Endothelial cell (in vitro differentiated cells): ENCODE measurements at regions not wholly inside any gene's neighbourhood (a gene's known extent, or its start where the extent isn't known, plus 50 kb on each side); places are given as distances from the start of the nearest gene placed in this dataset.
"Not testable (repeated sequence)": the region's sequence is repeated elsewhere in the genome, so short reads cannot be mapped to it uniquely, and the experiment has no call there.

Experiments
- DNase-seq: peaks from one replicate; pipeline ENCODE4 v3.0.0; 2021; ENCODE audit warnings: low spot score
- H3K27ac Mint-ChIP-seq: one replicate; pipeline ENCODE4 v1.8.0; 2021; ENCODE audit warnings: mixed read lengths, inconsistent platforms; ENCODE audit not compliant: unreplicated experiment
- H3K27me3 Mint-ChIP-seq: one replicate; pipeline ENCODE4 v1.8.0; 2021; ENCODE audit warnings: mild to moderate bottlenecking, moderate library complexity, mixed read lengths, inconsistent platforms; ENCODE audit not compliant: unreplicated experiment
- H3K36me3 Mint-ChIP-seq: one replicate; pipeline ENCODE4 v1.8.0; 2021; ENCODE audit warnings: mild to moderate bottlenecking, low read depth, mixed read lengths, inconsistent platforms; ENCODE audit not compliant: unreplicated experiment
- H3K4me1 Mint-ChIP-seq: one replicate; pipeline ENCODE4 v1.8.0; 2021; ENCODE audit warnings: mild to moderate bottlenecking, mixed read lengths, inconsistent platforms; ENCODE audit not compliant: unreplicated experiment
- H3K4me3 Mint-ChIP-seq: one replicate; pipeline ENCODE4 v1.8.0; 2021; ENCODE audit warnings: mild to moderate bottlenecking, mixed read lengths, inconsistent platforms; ENCODE audit not compliant: unreplicated experiment
- H3K9me3 Mint-ChIP-seq: one replicate; pipeline ENCODE4 v1.8.0; 2021; ENCODE audit warnings: mixed read lengths, inconsistent platforms; ENCODE audit not compliant: unreplicated experiment
- TF ChIP-seq, protein P1 (sequence below): fragments of 200-600 bp; sonication (generic); IDR thresholded peaks from one replicate; pipeline ENCODE4 v1.5.0; 2021; ENCODE audit warnings: antibody characterized with exemption; ENCODE audit not compliant: unreplicated experiment

DNA sequence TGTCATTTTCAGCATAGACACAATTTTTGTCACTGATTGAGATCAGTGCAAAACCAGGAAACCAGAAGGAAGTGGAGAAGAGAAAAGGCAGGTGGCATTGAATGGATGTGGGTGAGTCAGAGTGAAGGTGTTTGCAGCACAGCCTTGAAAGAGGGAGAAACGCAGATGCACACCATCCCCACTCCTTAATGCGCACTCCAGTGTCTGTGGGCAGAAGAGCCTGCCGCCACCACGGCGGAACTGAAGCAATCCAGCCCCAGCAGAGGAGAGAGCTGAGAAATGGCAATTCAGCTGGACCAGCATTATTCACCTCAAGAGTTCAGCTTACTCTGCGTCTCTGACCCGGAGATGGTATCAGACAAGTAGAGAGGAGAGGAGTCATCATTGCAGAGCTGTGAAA, 393.1 kb upstream of the FRG1 start:
- H3K4me3 Mint-ChIP-seq, result no peak overlapping the region
- no peaks in the 10 kb centered on the region for H3K9me3 Mint-ChIP-seq
- H3K36me3 Mint-ChIP-seq, result no peaks in the 10 kb centered on the region
- H3K4me1 Mint-ChIP-seq, result no peaks in the 10 kb centered on the region
- no peak for DNase-seq
- no peak overlapping the region for H3K27ac Mint-ChIP-seq
- TF ChIP-seq, protein P1, sequence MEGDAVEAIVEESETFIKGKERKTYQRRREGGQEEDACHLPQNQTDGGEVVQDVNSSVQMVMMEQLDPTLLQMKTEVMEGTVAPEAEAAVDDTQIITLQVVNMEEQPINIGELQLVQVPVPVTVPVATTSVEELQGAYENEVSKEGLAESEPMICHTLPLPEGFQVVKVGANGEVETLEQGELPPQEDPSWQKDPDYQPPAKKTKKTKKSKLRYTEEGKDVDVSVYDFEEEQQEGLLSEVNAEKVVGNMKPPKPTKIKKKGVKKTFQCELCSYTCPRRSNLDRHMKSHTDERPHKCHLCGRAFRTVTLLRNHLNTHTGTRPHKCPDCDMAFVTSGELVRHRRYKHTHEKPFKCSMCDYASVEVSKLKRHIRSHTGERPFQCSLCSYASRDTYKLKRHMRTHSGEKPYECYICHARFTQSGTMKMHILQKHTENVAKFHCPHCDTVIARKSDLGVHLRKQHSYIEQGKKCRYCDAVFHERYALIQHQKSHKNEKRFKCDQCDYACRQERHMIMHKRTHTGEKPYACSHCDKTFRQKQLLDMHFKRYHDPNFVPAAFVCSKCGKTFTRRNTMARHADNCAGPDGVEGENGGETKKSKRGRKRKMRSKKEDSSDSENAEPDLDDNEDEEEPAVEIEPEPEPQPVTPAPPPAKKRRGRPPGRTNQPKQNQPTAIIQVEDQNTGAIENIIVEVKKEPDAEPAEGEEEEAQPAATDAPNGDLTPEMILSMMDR, result no peak
- H3K27me3 Mint-ChIP-seq, result no peaks in the 10 kb centered on the region

DNA sequence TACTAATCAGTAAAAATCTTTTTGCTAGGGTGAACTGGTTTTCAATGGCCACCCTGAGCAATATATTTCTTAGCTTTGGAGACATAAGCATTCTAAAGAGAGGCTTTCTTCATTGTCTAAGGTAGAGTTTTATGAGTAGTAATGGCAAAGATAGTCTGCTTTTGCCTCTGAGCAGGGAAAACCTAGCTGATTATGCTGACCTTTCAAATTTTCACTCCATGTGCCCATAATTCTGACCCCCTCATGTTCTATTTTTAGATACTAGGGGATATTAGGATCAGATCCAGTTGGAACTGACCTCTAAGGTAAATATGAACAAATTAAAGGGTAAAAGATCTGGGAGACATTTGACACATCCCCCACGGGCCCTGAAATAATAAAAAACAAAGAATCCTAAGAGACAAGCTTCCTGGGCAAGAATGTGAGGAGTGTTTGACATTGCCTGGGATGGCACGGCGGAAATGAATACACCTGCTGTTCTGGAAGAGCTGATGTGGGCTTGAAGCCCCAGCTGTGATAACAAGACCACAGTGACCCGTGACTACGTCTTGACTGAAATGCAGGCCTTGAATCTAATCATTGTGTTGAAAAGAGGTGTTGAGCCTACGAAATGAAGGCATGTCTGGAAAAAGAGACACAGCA, 392.1 kb upstream of the FRG1 start:
- DNase-seq, result no peak
- Mint-ChIP-seq H3K36me3 (no peaks in the 10 kb centered on the region), H3K4me3 (no peak overlapping the region), H3K4me1 (no peaks in the 10 kb centered on the region), H3K9me3 (no peaks in the 10 kb centered on the region), H3K27me3 (no peaks in the 10 kb centered on the region), H3K27ac (no peak overlapping the region)
- TF ChIP-seq, protein P1, result no peak

DNA sequence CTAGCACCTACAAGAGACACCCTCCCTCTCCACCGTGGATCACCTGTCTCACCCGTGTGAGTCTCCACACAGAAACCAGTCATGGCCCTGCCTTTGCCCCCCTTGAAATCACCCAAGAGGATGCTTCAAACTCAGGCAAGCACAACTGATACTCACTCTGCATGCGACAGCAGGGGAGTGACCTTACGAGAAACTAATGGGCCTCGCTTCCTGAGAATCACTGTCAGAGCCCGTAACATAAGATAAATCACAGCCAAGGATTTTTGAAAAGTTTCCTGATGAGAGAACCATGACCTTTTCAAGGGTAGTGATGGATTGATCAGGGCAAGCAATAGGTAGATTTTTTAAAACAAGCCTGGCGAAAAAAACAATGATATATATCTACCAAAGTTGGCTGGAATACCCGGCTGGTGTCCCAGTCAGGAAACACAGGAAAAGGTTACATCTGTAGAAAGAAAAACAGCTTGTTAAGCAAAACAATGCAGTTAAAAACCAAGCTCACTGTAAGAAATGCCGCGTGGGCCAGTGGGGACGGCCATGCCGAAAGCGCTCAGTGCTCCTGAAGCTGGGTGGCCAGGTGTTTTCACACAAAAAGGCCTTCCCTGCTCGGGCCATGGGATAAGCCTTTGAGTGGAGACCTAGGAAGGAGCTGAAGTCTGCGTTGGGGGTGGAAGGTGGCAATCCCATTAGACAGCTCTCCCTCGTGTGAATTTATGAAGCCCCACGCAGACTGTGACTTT, 388.6 kb upstream of the FRG1 start:
- not testable (repeated sequence) for H3K4me1 Mint-ChIP-seq, H3K27me3 Mint-ChIP-seq, H3K27ac Mint-ChIP-seq, H3K36me3 Mint-ChIP-seq, H3K4me3 Mint-ChIP-seq, DNase-seq, H3K9me3 Mint-ChIP-seq

GRCh38 chr4:189560605-189561004, 380.1 kb upstream of the FRG1 start:
- not testable (repeated sequence) for H3K9me3 Mint-ChIP-seq, H3K27ac Mint-ChIP-seq, H3K4me1 Mint-ChIP-seq, DNase-seq, H3K27me3 Mint-ChIP-seq, H3K4me3 Mint-ChIP-seq, H3K36me3 Mint-ChIP-seq

GRCh38 chr4:189563751-189564150, 376.9 kb upstream of the FRG1 start:
- not testable (repeated sequence) for H3K4me1 Mint-ChIP-seq, H3K4me3 Mint-ChIP-seq, H3K36me3 Mint-ChIP-seq, H3K27me3 Mint-ChIP-seq, H3K27ac Mint-ChIP-seq, H3K9me3 Mint-ChIP-seq, DNase-seq

GRCh38 chr4:189566271-189566670, 374.4 kb upstream of the FRG1 start:
- not testable (repeated sequence) for H3K36me3 Mint-ChIP-seq, H3K4me3 Mint-ChIP-seq, H3K4me1 Mint-ChIP-seq, H3K27ac Mint-ChIP-seq, DNase-seq, H3K9me3 Mint-ChIP-seq, H3K27me3 Mint-ChIP-seq

- not testable (repeated sequence) for H3K36me3 Mint-ChIP-seq, H3K27me3 Mint-ChIP-seq, H3K4me1 Mint-ChIP-seq, H3K9me3 Mint-ChIP-seq, H3K27ac Mint-ChIP-seq, DNase-seq, H3K4me3 Mint-ChIP-seq
Observed at GRCh38 chr4:189566900-189567299, 373.8 kb upstream of the FRG1 start.

- not testable (repeated sequence) for DNase-seq, H3K4me3 Mint-ChIP-seq, H3K27me3 Mint-ChIP-seq, H3K27ac Mint-ChIP-seq, H3K4me1 Mint-ChIP-seq, H3K36me3 Mint-ChIP-seq, H3K9me3 Mint-ChIP-seq
Observed at GRCh38 chr4:189579645-189580044, 361.0 kb upstream of the FRG1 start.

DNA sequence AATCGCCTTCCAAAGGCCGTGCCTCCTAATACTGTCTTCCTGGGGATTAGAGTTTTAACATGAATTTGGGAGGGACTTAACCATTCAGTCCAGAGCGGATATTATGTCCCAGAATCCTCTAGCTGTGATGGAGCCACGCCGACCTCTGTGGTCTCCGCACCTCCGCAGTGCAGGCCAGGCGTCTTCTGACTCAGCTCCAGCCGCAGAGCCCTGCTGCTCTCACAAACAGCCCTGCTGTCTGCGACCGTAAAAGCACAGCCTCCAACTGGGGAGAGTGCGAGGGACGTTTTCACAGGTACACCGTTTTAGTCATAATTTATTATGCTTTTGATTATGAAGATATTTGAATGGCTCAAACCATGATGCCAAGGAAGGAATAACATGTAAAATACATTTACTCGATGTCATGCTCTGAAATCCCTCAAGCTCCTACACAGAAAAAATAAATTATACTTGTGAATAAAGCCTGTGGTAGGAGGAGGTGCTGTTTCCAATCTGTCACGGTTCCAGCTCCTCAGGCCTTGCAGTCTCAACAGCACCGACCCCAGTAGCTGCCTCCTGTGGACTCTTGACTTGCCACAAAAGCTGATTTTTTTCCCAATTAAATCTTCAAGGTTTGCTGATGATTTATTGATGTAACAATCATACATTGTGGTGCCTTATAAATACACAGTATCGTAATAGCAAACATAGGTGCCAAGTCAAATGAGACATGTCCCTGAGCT, 353.6 kb upstream of the FRG1 start:
- H3K36me3 Mint-ChIP-seq, H3K4me1 Mint-ChIP-seq, H3K4me3 Mint-ChIP-seq, DNase-seq, H3K27me3 Mint-ChIP-seq, H3K27ac Mint-ChIP-seq: not testable (repeated sequence)
- H3K9me3 Mint-ChIP-seq, result peaks cover 15% of the 10 kb centered on the region

- H3K36me3 Mint-ChIP-seq, H3K4me3 Mint-ChIP-seq, H3K4me1 Mint-ChIP-seq, DNase-seq, H3K27ac Mint-ChIP-seq, H3K27me3 Mint-ChIP-seq: not testable (repeated sequence)
- H3K9me3 Mint-ChIP-seq, result peaks cover 13% of the 10 kb centered on the region
Observed at GRCh38 chr4:189589201-189589600, 351.5 kb upstream of the FRG1 start.
